HepG2 (cell line): ENCODE measurements at regions not wholly inside any gene's neighbourhood (a gene's known extent, or its start where the extent isn't known, plus 50 kb on each side); places are given as distances from the start of the nearest gene placed in this dataset.

Experiments used
- MAFF ChIP-seq: IDR thresholded peaks from 2 replicates; pipeline ENCODE4 v1.6.1; 2011; ENCODE audit warnings: low read depth, low read length, improper control_type of control experiment
- PREB ChIP-seq: sonication (generic); formaldehyde crosslinking; IDR thresholded peaks from 2 replicates; pipeline ENCODE4 v1.4.0; 2020; ENCODE audit warnings: missing genetic modification reagents
- ZNF329 ChIP-seq: sonication (generic); formaldehyde crosslinking; IDR thresholded peaks from 2 replicates; pipeline ENCODE4 v1.9.0; 2021; ENCODE audit warnings: low read depth, mild to moderate bottlenecking, missing genetic modification reagents

GRCh38 chr18:60809937-60810336 lies 437.4 kb upstream of the MC4R start:
- TF ChIP-seq MAFF, result no peak
- TF ChIP-seq PREB (CRISPR knock-in tag), result no peak
- TF ChIP-seq ZNF329 (CRISPR knock-in tag), result no peak
